HEK293T (cell line): ENCODE measurements at regions not wholly inside any gene's neighbourhood (a gene's known extent, or its start where the extent isn't known, plus 50 kb on each side); places are given as distances from the start of the nearest gene placed in this dataset.

Experiments used
- FOXA1 ChIP-seq: fragments of 450-650 bp; IDR thresholded peaks from 2 replicates; pipeline ENCODE4 v1.6.1; 2016; ENCODE audit warnings: mild to moderate bottlenecking
- FOXK2 ChIP-seq: fragments of 450-650 bp; IDR thresholded peaks from 2 replicates; pipeline ENCODE4 v1.6.1; 2016; ENCODE audit warnings: mild to moderate bottlenecking
- NFRKB ChIP-seq: fragments of 450-650 bp; IDR thresholded peaks from 2 replicates; pipeline ENCODE4 v1.6.1; 2016; ENCODE audit warnings: mild to moderate bottlenecking, moderate library complexity
- SP1 ChIP-seq: fragments of 450-650 bp; IDR thresholded peaks from 2 replicates; pipeline ENCODE4 v1.6.1; 2017
- SUZ12 ChIP-seq: fragments of 450-650 bp; IDR thresholded peaks from 2 replicates; pipeline ENCODE4 v1.6.1; 2016; ENCODE audit warnings: mild to moderate bottlenecking
- TARDBP ChIP-seq: fragments of 450-650 bp; IDR thresholded peaks from 2 replicates; pipeline ENCODE4 v1.6.1; 2016

DNA sequence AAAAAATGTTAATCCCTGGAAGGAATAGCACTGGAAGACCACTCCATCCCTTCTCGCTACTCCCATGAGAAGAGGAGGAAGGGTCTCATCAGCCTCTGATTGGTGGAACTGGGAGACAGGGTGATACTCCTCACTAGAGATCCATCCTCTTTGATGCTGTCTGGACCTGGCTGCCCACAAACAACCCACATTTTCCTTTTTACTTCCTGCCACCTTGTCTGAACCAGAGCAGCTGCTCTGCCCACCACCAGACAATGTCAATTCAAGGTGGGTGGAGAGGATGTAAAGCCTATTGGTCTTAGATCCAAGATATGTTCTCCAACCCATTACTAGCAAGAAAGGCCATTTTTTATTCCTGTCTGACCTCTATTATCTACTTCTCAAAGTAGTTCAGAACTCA lies 246.9 kb upstream of the TANK start:
- TF ChIP-seq TARDBP (no peak), FOXA1 (no peak), FOXK2 (no peak), SP1 (no peak), SUZ12 (no peak), NFRKB (no peak)
